Endothelial cell of hepatic sinusoid (primary cell): ENCODE measurements at regions not wholly inside any gene's neighbourhood (a gene's known extent, or its start where the extent isn't known, plus 50 kb on each side); places are given as distances from the start of the nearest gene placed in this dataset.
"Not testable (repeated sequence)": the region's sequence is repeated elsewhere in the genome, so short reads cannot be mapped to it uniquely, and the experiment has no call there.

Experiments
- in situ Hi-C: cut with HindIII; loops from 2 replicates; pipeline ENCODE4 v1.10.0; 2017; ENCODE audit warnings: low sequenced_read_pairs

- in situ Hi-C loops = no loop called here
Observed at GRCh38 chr2:8324164-8324856, 357.5 kb upstream of the ID2 start.

DNA sequence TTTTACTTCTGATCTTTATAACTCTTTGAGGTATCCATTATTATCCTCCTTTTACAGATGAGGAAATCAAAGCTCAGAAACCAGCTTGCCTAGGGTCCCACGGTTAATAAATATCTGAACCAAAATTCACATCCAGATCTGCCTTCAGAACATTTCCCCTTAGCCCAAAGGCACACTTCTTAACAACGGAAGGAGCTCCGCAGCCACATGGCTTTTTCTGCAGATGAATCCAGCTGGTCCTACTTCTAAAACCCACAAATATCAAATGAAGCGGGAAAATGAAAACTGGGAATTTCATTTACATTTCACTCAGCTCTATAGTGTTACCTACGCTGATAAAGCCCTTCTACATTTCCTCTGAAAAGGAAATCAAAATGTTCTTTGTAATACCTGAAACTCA lies 357.0 kb upstream of the ID2 start:
- in situ Hi-C loops = no loop called here

DNA sequence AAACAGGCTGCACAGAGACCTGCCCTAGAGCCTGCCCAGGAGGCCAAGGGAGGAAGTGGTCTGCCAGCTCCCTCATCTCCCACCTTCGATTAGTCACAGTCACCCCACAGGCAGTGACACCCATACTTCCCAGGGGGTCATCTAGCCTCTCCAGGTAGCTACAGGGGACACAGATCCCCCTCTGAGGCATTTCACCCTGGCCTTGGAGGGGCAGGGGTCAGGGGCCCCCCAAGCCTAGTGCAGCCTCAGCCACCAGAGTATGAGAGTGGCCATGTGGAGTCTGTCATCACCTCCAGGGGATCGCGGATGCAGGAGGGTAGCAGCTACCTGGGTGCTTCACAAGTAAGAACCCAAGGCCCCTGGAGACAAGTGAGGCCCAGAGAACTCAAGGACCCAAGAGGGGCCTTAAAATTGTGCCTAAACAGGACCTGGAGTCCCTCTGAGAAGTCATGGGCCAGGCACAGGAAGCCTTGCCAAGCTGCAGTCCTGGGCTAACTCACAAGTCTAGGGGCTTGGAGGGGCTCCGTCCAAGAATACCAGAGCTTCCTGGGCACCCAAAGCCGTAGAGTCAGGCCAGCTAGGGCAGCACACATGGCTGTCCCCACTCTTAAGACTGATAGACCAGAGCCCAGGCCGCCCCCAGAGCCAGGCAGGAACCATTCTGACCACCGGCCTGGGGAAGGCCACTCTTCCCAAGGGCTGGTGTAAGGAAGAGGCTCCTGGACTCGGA lies 354.3 kb upstream of the ID2 start:
- in situ Hi-C loops = no loop called here

DNA sequence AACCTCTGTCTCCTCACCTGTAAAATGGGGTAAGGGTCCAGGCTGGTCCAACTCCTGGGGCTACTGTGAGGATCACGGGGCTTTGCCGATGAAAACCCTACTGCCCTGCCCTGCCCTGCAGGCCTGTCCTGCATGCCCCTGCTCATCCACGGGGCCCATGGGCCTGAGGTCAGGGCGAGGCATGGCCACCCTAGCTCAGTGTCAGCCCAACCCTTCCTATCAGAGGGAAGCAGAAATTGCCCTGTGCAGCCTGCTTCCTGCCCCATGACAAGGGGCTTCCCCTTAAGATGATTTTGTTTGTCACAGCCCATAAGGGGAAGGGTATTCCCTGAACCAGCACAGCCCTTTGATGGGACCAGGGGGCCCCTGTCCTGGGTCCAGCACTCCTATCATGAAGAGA lies 353.6 kb upstream of the ID2 start:
- in situ Hi-C loops = no loop called here

- in situ Hi-C loops = no loop called here
Observed at GRCh38 chr2:8329660-8330622, 351.9 kb upstream of the ID2 start.

- in situ Hi-C loops = no loop called here
Observed at GRCh38 chr2:8331068-8331467, 350.8 kb upstream of the ID2 start.

DNA sequence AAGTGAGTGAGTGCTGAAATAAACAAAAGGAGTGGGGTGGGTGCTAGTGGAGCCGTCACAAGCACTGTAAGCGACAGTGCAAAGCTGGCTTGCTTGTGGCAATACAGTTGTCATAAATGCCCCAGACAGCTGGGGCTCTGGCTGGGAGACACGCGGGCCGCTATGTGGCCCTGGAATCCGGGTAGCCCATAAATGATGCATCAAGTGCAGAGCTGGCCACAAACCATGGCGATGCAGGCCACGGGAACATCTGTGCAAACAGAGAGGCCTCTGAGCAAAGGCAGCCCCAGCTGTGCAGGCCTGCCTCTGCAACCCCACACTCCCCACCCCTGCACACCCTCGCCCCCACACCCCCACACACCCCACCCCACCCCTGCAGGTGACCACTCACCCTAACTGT lies 349.2 kb upstream of the ID2 start:
- in situ Hi-C loops = no loop called here

DNA sequence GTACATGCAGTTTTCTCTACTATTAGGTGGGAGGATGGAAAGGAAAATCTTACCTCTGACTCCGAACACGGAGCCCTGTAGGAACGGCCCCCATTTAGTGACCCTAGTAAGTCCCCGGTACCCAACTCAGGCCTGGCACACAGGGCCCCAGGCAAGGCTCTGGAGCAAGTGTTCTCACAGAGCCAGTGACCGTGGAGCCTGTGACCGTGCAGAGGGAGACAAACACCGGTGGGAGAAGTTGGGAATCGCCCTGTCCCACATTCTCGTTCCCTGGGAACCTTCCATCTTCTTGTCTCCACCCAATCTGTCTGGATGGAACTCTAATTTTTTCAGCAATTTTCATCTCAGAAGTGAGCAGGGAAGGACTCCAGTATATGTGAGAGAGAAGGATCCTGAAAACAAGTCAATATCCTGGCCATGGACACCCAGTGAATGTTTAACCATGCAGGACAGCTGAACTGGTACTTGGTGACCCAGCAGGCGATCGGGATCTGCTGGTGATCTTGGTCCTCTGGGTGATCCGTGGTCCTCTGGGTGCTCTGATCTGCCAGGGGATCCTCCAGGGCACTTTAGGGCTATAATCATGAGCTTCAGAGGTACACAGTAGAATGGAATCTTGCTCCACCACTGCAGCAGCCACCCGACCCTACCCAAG lies 348.6 kb upstream of the ID2 start:
- in situ Hi-C loops = no loop called here

DNA sequence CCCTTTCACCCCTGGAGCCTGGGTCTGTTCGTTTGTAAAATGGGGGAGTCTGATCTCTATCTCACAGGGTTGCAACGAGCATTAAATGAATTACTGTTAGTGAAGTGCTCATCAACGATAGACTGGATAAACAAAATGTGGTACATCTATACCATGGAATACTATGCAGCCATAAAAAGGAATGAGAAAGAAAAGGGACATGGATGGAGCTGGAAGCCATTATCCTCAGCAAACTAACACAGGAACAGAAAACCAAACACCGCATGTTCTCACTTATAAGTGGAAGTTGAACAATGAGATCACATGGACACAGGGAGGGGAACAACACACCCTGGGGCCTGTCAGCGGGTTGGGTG lies 348.0 kb upstream of the ID2 start:
- in situ Hi-C loops = not testable (repeated sequence)

DNA sequence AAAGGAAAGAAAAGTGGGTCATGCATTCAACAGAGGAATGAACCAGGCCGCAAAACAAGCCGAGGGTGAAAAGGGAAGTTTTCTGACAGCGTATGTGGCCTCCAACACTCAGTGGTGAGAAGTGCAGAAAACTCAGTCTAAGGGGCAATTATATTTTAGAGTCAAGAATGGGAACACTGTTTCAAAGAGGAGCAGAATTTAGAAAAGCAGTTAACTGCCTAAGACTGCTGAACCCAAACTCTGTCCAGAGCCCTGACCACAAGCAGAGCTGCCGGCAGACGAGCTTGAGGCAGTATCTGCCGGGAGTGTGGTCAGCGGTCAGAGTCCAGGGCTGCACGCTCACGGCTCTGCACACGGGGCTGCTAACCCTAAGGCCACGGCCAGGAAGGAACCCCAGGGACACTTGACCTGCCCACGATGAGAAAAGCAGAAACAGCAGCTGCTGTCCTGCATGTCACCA lies 347.0 kb upstream of the ID2 start:
- in situ Hi-C loops = loop anchor here (5.0 kb wide), 1 partner anchor 88 kb away; no protein-coding TSS in a partner anchor

DNA sequence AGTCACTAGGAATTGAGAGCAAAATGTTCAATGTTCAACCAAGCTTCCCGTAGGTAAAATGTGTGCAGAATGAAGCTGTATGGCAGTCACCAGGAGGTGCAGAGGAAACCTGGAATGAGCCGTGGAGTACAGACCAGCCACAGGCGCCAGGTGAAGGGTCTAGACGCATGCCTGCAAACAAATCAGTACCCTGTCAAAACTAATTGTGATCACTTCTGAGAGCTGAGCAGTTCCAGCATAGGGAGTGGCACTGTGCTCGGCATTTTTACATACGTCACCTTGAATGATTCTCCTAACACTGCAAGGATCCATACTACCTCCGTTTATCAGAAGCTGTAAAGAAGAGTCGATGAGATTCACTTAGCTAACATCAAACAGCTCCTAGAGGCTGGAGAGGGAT lies 346.1 kb upstream of the ID2 start:
- in situ Hi-C loops = loop anchor here (5.0 kb wide), 1 partner anchor 88 kb away; no protein-coding TSS in a partner anchor

- in situ Hi-C loops = loop anchor here (5.0 kb wide), 1 partner anchor 90 kb away; no protein-coding TSS in a partner anchor
Observed at GRCh38 chr2:8337321-8337720, 344.5 kb upstream of the ID2 start.

GRCh38 chr2:8342407-8342806 lies 339.4 kb upstream of the ID2 start:
- in situ Hi-C loops = no loop called here

DNA sequence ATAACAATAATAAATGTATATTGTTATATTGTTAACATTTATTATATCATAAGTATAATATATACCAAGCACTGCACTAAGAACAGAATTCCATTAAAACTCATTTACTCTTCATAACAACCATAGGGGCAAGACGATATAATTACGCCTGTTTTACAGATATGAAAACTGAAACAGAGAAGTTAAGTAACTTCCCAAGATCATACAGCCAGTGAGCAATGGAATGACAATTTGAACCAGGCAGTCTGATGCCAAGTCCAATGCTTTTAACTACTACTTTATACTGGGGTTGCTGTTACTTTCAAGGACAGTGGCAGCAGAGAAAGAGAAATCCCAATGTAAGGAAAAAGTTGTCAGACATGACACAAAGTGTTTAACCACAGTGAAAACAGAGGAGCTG lies 338.8 kb upstream of the ID2 start:
- in situ Hi-C loops = no loop called here

GRCh38 chr2:8344144-8345097 lies 337.4 kb upstream of the ID2 start:
- in situ Hi-C loops = no loop called here

- in situ Hi-C loops = no loop called here
Observed at GRCh38 chr2:8345200-8345599, 336.7 kb upstream of the ID2 start.

GRCh38 chr2:8346208-8346607 lies 335.6 kb upstream of the ID2 start:
- in situ Hi-C loops = no loop called here

DNA sequence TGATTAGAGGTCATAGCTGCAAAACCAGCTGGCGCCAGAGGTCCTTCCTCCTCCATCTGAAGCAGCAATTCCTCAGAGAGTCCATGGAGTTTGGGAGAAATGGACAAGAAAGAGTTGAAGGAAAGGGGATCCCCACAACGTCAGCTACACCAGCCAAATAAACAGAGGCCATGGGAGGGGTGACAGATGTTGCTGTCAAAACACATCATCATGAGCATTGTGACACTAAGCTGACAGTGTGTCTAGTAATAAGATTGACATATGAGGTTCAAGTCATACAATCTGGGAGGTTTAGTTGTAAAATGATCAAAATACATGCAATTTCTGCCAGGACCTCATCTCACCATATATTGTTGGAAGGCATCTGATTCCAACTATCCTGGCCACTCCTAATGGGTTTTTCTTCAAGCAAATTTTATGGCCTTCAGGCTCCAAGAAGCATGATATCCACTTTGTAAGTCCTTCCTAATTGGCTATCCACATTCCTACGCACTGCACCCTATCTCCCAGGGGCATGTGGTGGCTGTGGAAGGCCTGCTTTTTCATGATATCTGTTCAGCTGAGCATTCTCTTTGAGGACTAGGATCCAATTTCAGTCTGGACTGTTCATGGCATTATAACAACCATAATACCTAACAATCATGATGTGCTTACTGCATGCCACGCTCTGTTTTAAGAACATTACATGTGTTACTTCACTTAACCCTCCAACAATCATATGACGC lies 335.0 kb upstream of the ID2 start:
- in situ Hi-C loops = no loop called here

DNA sequence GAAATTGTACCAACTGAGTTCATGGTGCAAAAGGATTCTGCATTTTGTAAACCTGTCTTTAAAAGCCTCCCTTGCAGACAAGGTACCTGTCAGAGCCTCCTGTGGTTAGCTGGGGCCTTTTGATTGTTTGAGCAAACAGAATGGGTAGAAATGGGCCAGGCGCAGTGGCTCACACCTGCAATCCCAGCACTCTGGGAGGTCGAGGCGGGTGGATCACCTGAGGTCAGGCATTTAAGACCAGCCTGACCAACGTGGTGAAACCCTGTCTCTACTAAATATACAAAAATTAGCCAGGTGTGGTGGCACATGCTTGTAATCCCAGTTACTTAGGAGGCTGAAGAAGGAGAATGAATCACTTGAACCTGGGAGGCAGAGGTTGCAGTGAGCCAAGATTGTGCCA lies 332.9 kb upstream of the ID2 start:
- in situ Hi-C loops = not testable (repeated sequence)
